ENCODE measurements at regions not wholly inside any gene's neighbourhood (a gene's known extent, or its start where the extent isn't known, plus 50 kb on each side); places are given as distances from the start of the nearest gene placed in this dataset.

DNA sequence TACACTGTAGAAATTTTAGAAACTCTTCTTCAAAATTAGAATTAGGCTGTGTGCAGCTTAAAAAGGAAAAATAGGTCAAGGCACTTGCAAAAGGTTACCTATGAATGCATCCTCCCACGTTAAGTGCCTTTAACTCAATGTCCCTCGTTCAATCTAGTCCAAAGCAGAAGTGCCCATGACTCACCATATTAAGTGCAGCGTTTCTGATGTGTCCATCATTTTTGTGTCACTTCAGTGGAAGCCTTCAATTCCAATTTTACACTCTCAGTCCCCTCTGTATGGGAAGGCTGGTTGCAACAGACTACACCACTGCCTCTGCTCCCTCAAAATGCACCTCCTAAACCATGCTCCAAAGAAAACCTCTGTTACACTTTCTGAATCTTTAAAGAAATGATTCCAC lies 53.4 kb downstream of the FOXB1 start:
- H3K4me1 Mint-ChIP-seq = no peaks in the 10 kb centered on the region
- H3K27ac Mint-ChIP-seq = no peak overlapping the region
- H3K27me3 Mint-ChIP-seq = peaks cover 42% of the 10 kb centered on the region
- no peaks in the 10 kb centered on the region for H3K36me3 Mint-ChIP-seq
- CTCF ChIA-PET = interaction anchor here (0.6 kb wide), 1 partner anchor 121 kb away, joined by 5 read pairs; no protein-coding TSS in a partner anchor
- no peak for DNase-seq
- no peak overlapping the region for H3K4me3 Mint-ChIP-seq
- H3K9me3 Mint-ChIP-seq = peaks cover 12% of the 10 kb centered on the region

DNA sequence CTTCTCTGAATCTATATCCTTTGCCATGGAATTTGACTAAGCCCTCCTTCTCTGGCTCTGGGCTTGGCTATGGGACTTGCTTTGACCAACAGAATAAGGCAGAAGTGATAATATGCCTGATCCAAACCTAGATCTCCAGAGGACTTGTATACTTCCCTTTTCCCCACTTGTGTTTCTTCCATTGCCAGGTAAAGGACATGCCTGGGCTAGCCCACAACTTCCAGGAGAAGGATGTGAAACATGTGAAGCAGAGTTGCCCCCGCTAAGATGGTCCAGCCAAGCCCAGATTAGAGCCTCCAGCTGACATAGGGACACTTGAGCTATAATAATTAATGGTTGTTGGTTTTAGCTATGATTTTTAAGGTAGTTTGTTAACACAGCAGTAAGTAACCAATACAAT lies 55.1 kb downstream of the FOXB1 start:
- Mint-ChIP-seq H3K9me3 (peaks cover 12% of the 10 kb centered on the region), H3K27me3 (peaks cover 27% of the 10 kb centered on the region), H3K36me3 (no peaks in the 10 kb centered on the region), H3K4me1 (no peaks in the 10 kb centered on the region), H3K27ac (no peak overlapping the region), H3K4me3 (no peak overlapping the region)
- no peak for DNase-seq
- CTCF ChIA-PET = no interaction called here

DNA sequence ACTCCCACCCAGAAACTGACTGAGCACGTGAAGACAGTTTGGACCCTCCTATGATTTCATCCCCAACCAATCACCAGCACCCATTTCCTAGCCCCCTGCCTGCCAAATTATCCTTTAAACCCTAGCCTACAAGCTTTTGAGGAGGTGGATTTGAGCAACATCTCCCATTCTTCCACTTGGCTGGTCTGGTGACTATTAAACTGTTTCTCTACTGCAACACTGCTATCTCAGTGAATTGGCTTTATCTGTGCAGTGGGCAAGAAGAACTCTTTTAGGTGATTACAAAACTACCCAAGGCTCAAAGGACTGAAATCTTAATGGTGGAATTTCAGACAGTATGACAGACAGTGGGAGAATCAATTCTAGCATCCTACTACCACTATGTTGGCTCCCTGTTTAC lies 57.6 kb downstream of the FOXB1 start:
- CTCF ChIA-PET = no interaction called here
- peaks cover 12% of the 10 kb centered on the region for H3K9me3 Mint-ChIP-seq
- H3K4me3 Mint-ChIP-seq = no peak overlapping the region
- no peak overlapping the region for H3K27ac Mint-ChIP-seq
- H3K36me3 Mint-ChIP-seq = no peaks in the 10 kb centered on the region
- H3K27me3 Mint-ChIP-seq = peaks cover 30% of the 10 kb centered on the region
- no peaks in the 10 kb centered on the region for H3K4me1 Mint-ChIP-seq
- DNase-seq = no peak

- H3K4me1 Mint-ChIP-seq = no peaks in the 10 kb centered on the region
- H3K27me3 Mint-ChIP-seq = peaks cover 20% of the 10 kb centered on the region
- H3K4me3 Mint-ChIP-seq = no peak overlapping the region
Measured at GRCh38 chr15:60062826-60063225, 58.7 kb downstream of the FOXB1 start.

DNA sequence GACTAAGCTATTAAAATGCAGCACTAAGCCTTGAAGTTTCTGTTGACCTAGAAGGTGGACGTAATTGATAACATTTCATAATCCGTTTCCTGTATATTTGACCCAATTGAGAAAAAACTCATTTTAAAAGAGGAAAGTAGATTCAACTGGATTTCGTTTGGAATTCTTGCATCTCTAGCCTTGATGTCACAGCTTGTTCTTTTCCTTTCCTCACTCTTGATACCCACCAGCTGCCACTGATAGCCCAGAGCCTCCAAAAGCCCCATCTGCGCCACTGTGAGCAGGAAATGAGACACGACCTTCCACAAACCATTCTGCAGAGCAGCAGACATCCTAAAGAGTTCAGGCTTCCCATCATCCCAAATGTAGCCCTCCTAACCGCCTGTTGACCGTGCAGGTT lies 61.8 kb downstream of the FOXB1 start:
- no peak overlapping the region for H3K27ac Mint-ChIP-seq
- peaks cover 12% of the 10 kb centered on the region for H3K9me3 Mint-ChIP-seq
- no peaks in the 10 kb centered on the region for H3K4me1 Mint-ChIP-seq
- peaks cover 23% of the 10 kb centered on the region for H3K27me3 Mint-ChIP-seq
- CTCF ChIA-PET = no interaction called here
- H3K4me3 Mint-ChIP-seq = no peak overlapping the region
- no peak for DNase-seq
- no peaks in the 10 kb centered on the region for H3K36me3 Mint-ChIP-seq

More at GRCh38 chr15:60062826-60063225, 58.7 kb downstream of the FOXB1 start:
- no peak for DNase-seq
- H3K9me3 Mint-ChIP-seq = peaks cover 12% of the 10 kb centered on the region
- CTCF ChIA-PET = no interaction called here
- no peak overlapping the region for H3K27ac Mint-ChIP-seq
- H3K36me3 Mint-ChIP-seq = no peaks in the 10 kb centered on the region

- DNase-seq = no peak
- Mint-ChIP-seq H3K4me3 (no peak overlapping the region), H3K36me3 (no peaks in the 10 kb centered on the region), H3K4me1 (peaks cover 20% of the 10 kb centered on the region), H3K9me3 (no peaks in the 10 kb centered on the region), H3K27me3 (peaks cover 21% of the 10 kb centered on the region), H3K27ac (no peak overlapping the region)
- CTCF ChIA-PET = no interaction called here
Measured at GRCh38 chr15:60070838-60071493, 66.9 kb downstream of the FOXB1 start.

DNA sequence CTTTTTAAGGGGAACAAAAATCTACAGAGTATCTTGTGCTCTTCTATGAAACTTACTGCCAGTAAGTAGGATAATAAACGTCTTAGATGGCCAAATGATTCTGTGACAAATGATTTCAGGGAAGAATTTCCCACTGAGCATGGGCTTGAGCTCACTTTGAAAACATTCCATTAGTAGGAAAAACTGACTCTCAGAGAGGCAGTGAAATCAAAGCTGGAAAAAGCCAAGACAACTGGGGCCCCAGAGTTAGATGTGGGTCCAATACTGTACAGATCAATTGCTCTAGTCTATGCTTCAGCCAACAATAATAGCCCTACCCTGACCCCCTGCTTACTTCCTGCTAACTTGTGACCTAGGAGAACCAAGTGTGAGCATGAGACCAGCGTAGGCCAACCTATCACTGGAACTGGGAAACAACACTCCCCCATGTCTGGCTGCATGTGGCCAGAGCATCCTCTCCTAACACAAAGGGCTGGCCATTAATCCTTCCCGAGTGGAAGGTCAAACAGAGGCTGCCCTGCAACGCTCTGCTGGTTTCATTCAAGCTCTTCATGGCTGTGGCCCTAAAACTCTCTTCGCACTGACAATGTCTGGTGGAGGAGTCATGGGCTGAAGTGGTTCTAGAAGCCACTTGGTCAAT lies 68.8 kb downstream of the FOXB1 start:
- no peaks in the 10 kb centered on the region for H3K36me3 Mint-ChIP-seq
- CTCF ChIA-PET = no interaction called here
- no peak overlapping the region for H3K27ac Mint-ChIP-seq
- H3K4me3 Mint-ChIP-seq = no peak overlapping the region
- H3K4me1 Mint-ChIP-seq = peaks cover 39% of the 10 kb centered on the region
- no peaks in the 10 kb centered on the region for H3K9me3 Mint-ChIP-seq
- H3K27me3 Mint-ChIP-seq = peaks cover 14% of the 10 kb centered on the region
- no peak for DNase-seq

DNA sequence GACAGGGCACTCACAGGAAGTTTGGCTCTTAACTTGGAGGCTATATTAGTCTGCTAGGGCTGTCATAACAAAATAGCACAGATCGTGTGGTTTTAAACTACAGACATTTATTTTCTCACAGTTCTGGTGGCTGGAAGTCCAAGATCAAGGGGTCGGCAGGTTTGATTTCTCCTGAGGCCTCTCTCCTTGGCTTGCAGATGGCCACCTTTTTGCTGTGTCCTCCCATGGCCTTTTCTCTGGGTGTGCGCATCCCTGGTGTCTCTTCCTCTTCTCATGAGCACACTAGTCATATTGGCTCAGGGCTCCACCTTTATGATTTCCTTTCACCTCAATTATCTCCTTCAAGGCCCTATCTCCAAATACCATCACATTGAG lies 69.3 kb downstream of the FOXB1 start:
- peak overlapping the region; percentile 4 for H3K27ac Mint-ChIP-seq
- no peaks in the 10 kb centered on the region for H3K36me3 Mint-ChIP-seq
- H3K27me3 Mint-ChIP-seq = peaks cover 14% of the 10 kb centered on the region
- H3K4me1 Mint-ChIP-seq = peaks cover 42% of the 10 kb centered on the region
- H3K4me3 Mint-ChIP-seq = no peak overlapping the region
- no peaks in the 10 kb centered on the region for H3K9me3 Mint-ChIP-seq
- CTCF ChIA-PET = no interaction called here
- DNase-seq = no peak

DNA sequence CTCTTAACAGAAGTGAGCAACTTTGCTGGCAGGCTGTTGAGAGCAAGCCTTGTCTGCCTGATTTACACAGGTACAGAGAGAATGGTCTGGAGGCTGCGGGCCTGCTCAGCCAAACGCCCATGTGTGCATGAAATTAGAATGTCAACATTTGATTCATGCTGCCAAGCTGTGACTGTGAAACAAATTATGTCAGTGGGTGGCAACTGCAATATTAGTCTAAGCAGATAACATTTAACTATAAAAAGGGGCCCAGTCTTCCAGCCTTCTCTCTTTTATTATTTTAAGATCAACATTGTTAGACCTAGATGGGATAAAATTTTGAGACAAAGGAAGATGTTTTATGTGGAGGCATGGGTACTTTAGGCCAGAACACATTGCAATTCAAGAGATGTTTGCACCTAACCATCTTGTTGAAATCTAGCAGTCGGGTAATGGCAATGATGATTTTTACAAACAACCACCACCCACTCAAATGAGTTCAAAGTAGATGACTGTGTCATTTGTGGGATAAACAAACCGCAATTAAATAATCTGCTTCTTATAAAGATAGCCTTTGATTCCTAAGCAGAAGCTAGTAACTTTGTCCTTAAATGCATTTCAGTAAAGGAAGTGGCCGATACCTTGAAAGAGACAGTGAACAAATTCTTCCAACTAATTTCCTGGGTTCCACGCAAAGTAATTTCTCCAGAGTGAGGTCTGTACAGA lies 70.2 kb downstream of the FOXB1 start:
- Mint-ChIP-seq H3K9me3 (no peaks in the 10 kb centered on the region), H3K27ac (no peak overlapping the region), H3K4me3 (no peak overlapping the region), H3K4me1 (peaks cover 42% of the 10 kb centered on the region), H3K27me3 (peaks cover 11% of the 10 kb centered on the region), H3K36me3 (no peaks in the 10 kb centered on the region)
- CTCF ChIA-PET = no interaction called here
- no peak for DNase-seq

DNA sequence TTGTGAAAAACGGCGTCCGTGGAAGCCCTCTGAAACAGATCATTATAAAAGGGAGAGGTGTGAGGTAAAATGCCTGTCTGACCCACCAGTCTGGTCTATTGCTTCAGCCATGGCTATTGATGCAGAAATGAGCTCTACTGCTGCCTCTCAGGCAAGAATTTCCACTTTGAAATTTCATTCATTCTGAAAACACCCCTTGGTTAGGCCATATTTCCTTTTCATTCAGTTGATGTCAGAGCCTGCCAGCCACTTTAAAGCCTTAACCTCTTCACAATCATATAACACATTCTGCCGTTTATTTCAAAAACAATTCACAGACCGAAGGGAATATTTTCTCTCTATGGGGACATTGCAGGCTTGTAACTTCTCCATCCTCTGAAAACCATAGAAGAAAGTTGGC lies 71.9 kb downstream of the FOXB1 start:
- Mint-ChIP-seq H3K4me3 (no peak overlapping the region), H3K9me3 (no peaks in the 10 kb centered on the region), H3K27me3 (peaks cover 8% of the 10 kb centered on the region), H3K4me1 (peaks cover 42% of the 10 kb centered on the region), H3K27ac (no peak overlapping the region), H3K36me3 (no peaks in the 10 kb centered on the region)
- CTCF ChIA-PET = interaction anchor here (0.8 kb wide), 1 partner anchor 12 kb away, joined by 3 read pairs; no protein-coding TSS in a partner anchor
- no peak for DNase-seq

DNA sequence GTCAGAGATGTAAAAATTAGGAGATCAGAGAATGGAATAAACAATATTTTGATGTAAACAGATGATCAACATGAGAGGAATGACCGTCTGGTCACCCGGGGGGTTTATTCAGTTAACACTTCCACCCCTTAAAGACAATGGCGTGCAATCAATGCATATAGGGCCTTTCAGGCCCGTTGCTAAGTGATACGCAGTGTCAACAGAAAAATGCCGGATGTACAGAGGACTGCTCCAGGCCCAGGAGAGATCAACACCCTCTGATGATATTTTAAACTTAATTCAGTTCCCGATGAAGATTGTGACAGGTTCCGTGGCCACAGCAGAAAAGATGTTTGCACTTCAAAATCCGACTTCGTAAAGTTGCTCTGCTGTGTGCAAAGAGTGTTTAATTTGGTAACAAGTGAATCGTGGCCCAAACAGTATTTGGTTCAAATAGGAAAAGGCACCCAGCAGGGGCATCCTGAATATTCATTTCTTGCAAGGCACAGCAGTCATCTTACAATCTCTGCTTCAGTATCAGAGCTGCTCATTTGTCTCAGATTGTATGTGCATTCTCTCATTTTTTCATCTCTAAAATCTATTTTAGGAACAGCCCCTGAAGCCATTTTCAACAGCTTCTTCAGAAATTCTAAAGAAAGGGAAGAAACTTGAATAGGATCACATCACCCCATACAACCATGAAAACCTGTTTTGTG lies 72.6 kb downstream of the FOXB1 start:
- no peaks in the 10 kb centered on the region for H3K36me3 Mint-ChIP-seq
- peaks cover 10% of the 10 kb centered on the region for H3K27me3 Mint-ChIP-seq
- no peaks in the 10 kb centered on the region for H3K9me3 Mint-ChIP-seq
- DNase-seq = no peak
- CTCF ChIA-PET = interaction anchor here (1.2 kb wide), 1 partner anchor 52 kb away, joined by 5 read pairs; no protein-coding TSS in a partner anchor
- H3K4me3 Mint-ChIP-seq = no peak overlapping the region
- no peak overlapping the region for H3K27ac Mint-ChIP-seq
- peaks cover 42% of the 10 kb centered on the region for H3K4me1 Mint-ChIP-seq

GRCh38 chr15:60077581-60078359 lies 73.7 kb downstream of the FOXB1 start:
- Mint-ChIP-seq H3K36me3 (no peaks in the 10 kb centered on the region), H3K27ac (no peak overlapping the region), H3K4me1 (peaks cover 42% of the 10 kb centered on the region), H3K4me3 (no peak overlapping the region), H3K27me3 (peaks cover 10% of the 10 kb centered on the region), H3K9me3 (no peaks in the 10 kb centered on the region)
- no peak for DNase-seq
- CTCF ChIA-PET = interaction anchor here (1.2 to 1.3 kb wide), 2 partner anchors 53 to 73 kb away, joined by 3 to 5 read pairs; partner anchors contain the start of gene FOXB1

DNA sequence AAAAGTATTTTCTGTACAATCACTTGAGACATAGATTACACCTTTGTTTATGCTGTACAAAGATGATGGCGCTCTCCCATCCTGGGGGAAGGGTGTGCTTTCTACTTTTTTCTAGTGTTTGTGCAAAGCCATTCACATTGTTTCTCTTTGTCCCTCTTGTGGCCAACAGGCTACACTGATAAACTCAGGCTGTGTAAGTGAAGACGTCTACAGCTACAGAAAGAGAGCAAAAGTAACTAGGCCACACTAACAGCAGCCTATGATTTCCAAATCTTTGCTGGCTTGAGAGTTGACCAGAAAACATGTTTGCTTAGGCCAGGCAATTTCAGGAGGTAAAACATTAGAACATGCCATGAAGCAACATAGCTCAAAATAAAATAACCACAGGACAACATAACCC lies 75.1 kb downstream of the FOXB1 start:
- Mint-ChIP-seq H3K36me3 (no peaks in the 10 kb centered on the region), H3K9me3 (no peaks in the 10 kb centered on the region), H3K4me1 (peaks cover 32% of the 10 kb centered on the region), H3K4me3 (no peak overlapping the region), H3K27me3 (peaks cover 7% of the 10 kb centered on the region), H3K27ac (no peak overlapping the region)
- CTCF ChIA-PET = interaction anchor here (1.3 kb wide), 1 partner anchor 75 kb away, joined by 3 read pairs; the partner anchor contains the start of gene FOXB1
- no peak for DNase-seq

- Mint-ChIP-seq H3K9me3 (no peaks in the 10 kb centered on the region), H3K27ac (no peak overlapping the region), H3K27me3 (peaks cover 7% of the 10 kb centered on the region), H3K4me1 (peaks cover 12% of the 10 kb centered on the region), H3K36me3 (no peaks in the 10 kb centered on the region), H3K4me3 (no peak overlapping the region)
- CTCF ChIA-PET = interaction anchor here (2.1 kb wide), 1 partner anchor 164 kb away, joined by 5 read pairs; no protein-coding TSS in a partner anchor
- DNase-seq = no peak
Measured at GRCh38 chr15:60081976-60082375, 77.9 kb downstream of the FOXB1 start.

Measured in activated naive CD4-positive, alpha-beta T cell treated with anti-CD3 and anti-CD28 coated beads, Interleukin-2, amount 10 ng/mL, durations not matched to agents 7 days and 5 days (primary cell).